ENCODE measurements at regions not wholly inside any gene's neighbourhood (a gene's known extent, or its start where the extent isn't known, plus 50 kb on each side); places are given as distances from the start of the nearest gene placed in this dataset.

DNA sequence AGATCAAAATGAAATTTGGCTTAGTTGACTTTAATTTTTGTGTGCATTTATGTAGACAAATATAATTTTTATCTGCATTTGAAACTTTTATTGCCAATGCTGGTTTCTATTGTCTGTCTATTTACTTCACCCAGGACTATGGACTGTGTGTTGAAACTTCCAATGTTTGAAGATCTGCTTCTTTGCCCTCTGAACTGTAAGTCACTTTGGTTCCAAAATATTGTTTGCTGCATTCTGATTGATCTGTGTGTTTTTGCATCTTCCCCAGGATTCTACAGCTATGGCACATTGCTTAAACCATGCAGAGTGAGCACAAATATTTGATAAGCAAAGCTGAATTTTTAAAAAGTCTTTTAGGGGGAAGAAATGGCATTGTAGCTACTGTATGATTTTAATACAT, 131.0 kb upstream of the SOX5 start:
- TF ChIP-seq EZH2phosphoT487 (conservative IDR thresholded peaks at IDR 0.05; ENCODE audit: low read length) = no peak
- TF ChIP-seq, protein P1, sequence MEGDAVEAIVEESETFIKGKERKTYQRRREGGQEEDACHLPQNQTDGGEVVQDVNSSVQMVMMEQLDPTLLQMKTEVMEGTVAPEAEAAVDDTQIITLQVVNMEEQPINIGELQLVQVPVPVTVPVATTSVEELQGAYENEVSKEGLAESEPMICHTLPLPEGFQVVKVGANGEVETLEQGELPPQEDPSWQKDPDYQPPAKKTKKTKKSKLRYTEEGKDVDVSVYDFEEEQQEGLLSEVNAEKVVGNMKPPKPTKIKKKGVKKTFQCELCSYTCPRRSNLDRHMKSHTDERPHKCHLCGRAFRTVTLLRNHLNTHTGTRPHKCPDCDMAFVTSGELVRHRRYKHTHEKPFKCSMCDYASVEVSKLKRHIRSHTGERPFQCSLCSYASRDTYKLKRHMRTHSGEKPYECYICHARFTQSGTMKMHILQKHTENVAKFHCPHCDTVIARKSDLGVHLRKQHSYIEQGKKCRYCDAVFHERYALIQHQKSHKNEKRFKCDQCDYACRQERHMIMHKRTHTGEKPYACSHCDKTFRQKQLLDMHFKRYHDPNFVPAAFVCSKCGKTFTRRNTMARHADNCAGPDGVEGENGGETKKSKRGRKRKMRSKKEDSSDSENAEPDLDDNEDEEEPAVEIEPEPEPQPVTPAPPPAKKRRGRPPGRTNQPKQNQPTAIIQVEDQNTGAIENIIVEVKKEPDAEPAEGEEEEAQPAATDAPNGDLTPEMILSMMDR (IDR thresholded peaks at IDR 0.05; ENCODE audit: insufficient read depth, low read length, poor library complexity, severe bottlenecking) = no peak
- Histone ChIP-seq H2AFZ (ENCODE audit: low read depth, low read length, severe bottlenecking) (no peak overlapping the region), H3K9ac (ENCODE audit: low read length) (no peak overlapping the region)

DNA sequence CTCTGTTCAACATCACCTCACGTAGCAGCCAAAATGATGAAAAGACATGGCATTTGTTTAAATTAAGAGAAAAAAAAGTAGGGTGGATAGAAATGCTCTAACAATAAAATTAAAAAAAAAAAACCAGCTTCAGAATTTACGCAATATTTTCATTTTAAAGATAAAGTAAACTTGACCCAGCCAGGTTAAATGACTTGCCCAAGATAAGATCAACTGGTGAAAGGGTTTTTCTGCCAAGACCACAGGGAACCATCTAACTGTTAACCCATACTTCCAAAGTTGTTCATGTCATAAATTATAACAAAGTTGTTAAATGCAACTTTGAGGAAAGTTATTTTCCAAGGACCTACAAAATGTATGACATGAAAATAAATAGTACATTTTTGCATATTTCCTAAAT, 129.6 kb upstream of the SOX5 start:
- Histone ChIP-seq H3K9ac (ENCODE audit: low read length) (no peak overlapping the region), H3K4me2 (ENCODE audit: low read depth, low read length, poor library complexity, severe bottlenecking) (no peak overlapping the region), H4K20me1 (ENCODE audit: low read depth, low read length) (no peaks in the 10 kb centered on the region), H3K9me2 (replicated peaks; ENCODE audit: insufficient read depth, low read length) (no peaks in the 10 kb centered on the region), H3K27ac (ENCODE audit: low read depth, low read length) (no peak overlapping the region), H3F3A (ENCODE audit: insufficient read depth) (no peaks in the 10 kb centered on the region), H3K79me2 (ENCODE audit: insufficient read depth, low read length) (no peaks in the 10 kb centered on the region), H3K36me3 (ENCODE audit: low read length) (no peaks in the 10 kb centered on the region), H3K27me3 (ENCODE audit: low read length) (no peaks in the 10 kb centered on the region), H2AFZ (ENCODE audit: low read depth, low read length, severe bottlenecking) (no peak overlapping the region), H3K4me3 (ENCODE audit: insufficient read depth, low read length, poor library complexity, severe bottlenecking) (no peak overlapping the region), H3K9me3 (ENCODE audit: insufficient read depth, low read length) (no peaks in the 10 kb centered on the region)
- TF ChIP-seq, protein P1 (IDR thresholded peaks at IDR 0.05; ENCODE audit: insufficient read depth, low read length, poor library complexity, severe bottlenecking) = no peak
- no peak for TF ChIP-seq EZH2phosphoT487 (conservative IDR thresholded peaks at IDR 0.05; ENCODE audit: low read length)

More for the DNA sequence above, 131.0 kb upstream of the SOX5 start:
- Histone ChIP-seq H3K4me2 (ENCODE audit: low read depth, low read length, poor library complexity, severe bottlenecking) (no peak overlapping the region), H3K79me2 (ENCODE audit: insufficient read depth, low read length) (no peaks in the 10 kb centered on the region), H4K20me1 (ENCODE audit: low read depth, low read length) (no peaks in the 10 kb centered on the region), H3K9me2 (replicated peaks; ENCODE audit: insufficient read depth, low read length) (no peaks in the 10 kb centered on the region), H3K27me3 (ENCODE audit: low read length) (no peaks in the 10 kb centered on the region), H3K27ac (ENCODE audit: low read depth, low read length) (no peak overlapping the region), H3K36me3 (ENCODE audit: low read length) (no peaks in the 10 kb centered on the region), H3K9me3 (ENCODE audit: insufficient read depth, low read length) (no peaks in the 10 kb centered on the region), H3F3A (ENCODE audit: insufficient read depth) (no peaks in the 10 kb centered on the region), H3K4me3 (ENCODE audit: insufficient read depth, low read length, poor library complexity, severe bottlenecking) (no peak overlapping the region)

DNA sequence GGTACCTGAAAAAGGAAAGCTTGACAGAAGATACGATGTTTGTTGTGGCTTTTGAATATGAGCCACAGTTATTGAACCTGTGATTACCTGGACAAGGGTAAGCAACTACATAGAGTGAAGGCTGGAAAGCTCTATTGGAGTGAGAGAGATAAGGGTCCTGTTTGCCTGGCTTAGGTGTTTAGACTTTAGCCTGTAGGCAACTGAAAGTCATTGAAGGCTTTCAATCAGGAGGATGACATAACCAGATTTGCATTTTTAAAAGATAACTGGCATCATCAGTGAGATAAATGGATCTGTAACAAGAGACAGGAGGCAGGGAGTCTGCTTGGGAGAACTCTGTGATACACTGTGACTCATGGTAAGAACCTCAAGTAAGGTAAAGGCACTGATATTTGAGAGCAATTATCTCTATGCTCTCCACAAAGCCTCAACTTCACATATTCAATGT, 128.9 kb upstream of the SOX5 start:
- Histone ChIP-seq H3K27ac (ENCODE audit: low read depth, low read length) (no peak overlapping the region), H3K9me3 (ENCODE audit: insufficient read depth, low read length) (no peaks in the 10 kb centered on the region), H3F3A (ENCODE audit: insufficient read depth) (no peaks in the 10 kb centered on the region), H3K9ac (ENCODE audit: low read length) (no peak overlapping the region), H3K27me3 (ENCODE audit: low read length) (no peaks in the 10 kb centered on the region), H2AFZ (ENCODE audit: low read depth, low read length, severe bottlenecking) (no peak overlapping the region), H3K4me3 (ENCODE audit: insufficient read depth, low read length, poor library complexity, severe bottlenecking) (no peak overlapping the region), H3K9me2 (replicated peaks; ENCODE audit: insufficient read depth, low read length) (no peaks in the 10 kb centered on the region), H3K36me3 (ENCODE audit: low read length) (no peaks in the 10 kb centered on the region), H3K79me2 (ENCODE audit: insufficient read depth, low read length) (no peaks in the 10 kb centered on the region), H3K4me2 (ENCODE audit: low read depth, low read length, poor library complexity, severe bottlenecking) (no peak overlapping the region), H4K20me1 (ENCODE audit: low read depth, low read length) (no peaks in the 10 kb centered on the region)
- TF ChIP-seq, protein P1 (IDR thresholded peaks at IDR 0.05; ENCODE audit: insufficient read depth, low read length, poor library complexity, severe bottlenecking) = no peak
- no peak for TF ChIP-seq EZH2phosphoT487 (conservative IDR thresholded peaks at IDR 0.05; ENCODE audit: low read length)
